Liver (tissue), 8 donors: ENCODE measurements at regions not wholly inside any gene's neighbourhood (a gene's known extent, or its start where the extent isn't known, plus 50 kb on each side); places are given as distances from the start of the nearest gene placed in this dataset.

Source experiments
- DNase-seq: peaks from one replicate; pipeline ENCODE4 v3.0.0-alpha.2; 2017; ENCODE audit warnings: low spot score
- H3K27ac ChIP-seq, 2 donors: one replicate each; pipeline ENCODE4 v1.7.0; 2013; ENCODE audit warnings: inconsistent platforms in 2 of 2, low read length in 2 of 2, control low read depth in 1 of 2, low read depth in 1 of 2, mild to moderate bottlenecking in 1 of 2
- H3K27me3 ChIP-seq, 4 donors: one replicate each; pipeline versions ENCODE4 v1.6.1 to v1.7.0; 2013; ENCODE audit warnings: low read length in 3 of 4, inconsistent platforms in 1 of 4, mild to moderate bottlenecking in 1 of 4, moderate library complexity in 1 of 4; ENCODE audit not compliant: control insufficient read depth in 4 of 4, insufficient read depth in 4 of 4
- H3K36me3 ChIP-seq, 4 donors: one replicate each; pipeline versions ENCODE4 v1.6.1 to v1.7.0; 2013; ENCODE audit warnings: low read length in 3 of 4, mild to moderate bottlenecking in 3 of 4, low read depth in 1 of 4, moderate library complexity in 1 of 4; ENCODE audit not compliant: control insufficient read depth in 4 of 4, insufficient read depth in 3 of 4
- H3K4me1 ChIP-seq, 4 donors: one replicate each; pipeline versions ENCODE4 v1.6.1 to v1.7.0; 2013; ENCODE audit warnings: low read length in 3 of 4, mild to moderate bottlenecking in 3 of 4, moderate library complexity in 1 of 4; ENCODE audit not compliant: control insufficient read depth in 4 of 4, insufficient read depth in 4 of 4
- H3K4me3 ChIP-seq, 3 donors: one replicate each; pipeline versions ENCODE4 v1.6.1 to v1.7.0; 2013; ENCODE audit warnings: low read length in 3 of 3, control low read depth in 1 of 3, low read depth in 1 of 3, mild to moderate bottlenecking in 1 of 3
- H3K9ac ChIP-seq, 2 donors: one replicate each; pipeline ENCODE4 v1.7.0; 2013; ENCODE audit warnings: low read length in 2 of 2, mild to moderate bottlenecking in 2 of 2, moderate library complexity in 2 of 2, control low read depth in 1 of 2, low read depth in 1 of 2
- H3K9me3 ChIP-seq, 4 donors: one replicate each; pipeline versions ENCODE4 v1.6.1 to v1.7.0; 2013; ENCODE audit warnings: low read length in 3 of 4; ENCODE audit not compliant: control insufficient read depth in 4 of 4
- ATF3 ChIP-seq: IDR thresholded peaks from 2 replicates; pipeline ENCODE4 v1.6.1; 2016; ENCODE audit warnings: antibody characterized with exemption
- CTCF ChIP-seq: fragments of 150-350 bp; IDR thresholded peaks from 2 replicates; pipeline ENCODE4 v1.5.1; 2017; ENCODE audit warnings: improper control_type of control experiment, low read depth, low read length; ENCODE audit not compliant: missing input control
- EGR1 ChIP-seq, 2 donors: IDR thresholded peaks; 2 replicates each; pipeline ENCODE4 v1.6.1; 2016 to 2018; ENCODE audit warnings: antibody characterized with exemption in 2 of 2, low read depth in 2 of 2
- FOXA1 ChIP-seq: IDR thresholded peaks from 2 replicates; pipeline ENCODE4 v1.6.1; 2016; ENCODE audit warnings: antibody characterized with exemption
- FOXA2 ChIP-seq: IDR thresholded peaks from 2 replicates; pipeline ENCODE4 v1.6.1; 2016; ENCODE audit warnings: antibody characterized with exemption
- GABPA ChIP-seq, 2 donors: IDR thresholded peaks in 1 of 2; conservative IDR thresholded peaks in 1 of 2; 2 replicates each; pipeline ENCODE4 v1.6.1; 2016; ENCODE audit warnings: antibody characterized with exemption in 2 of 2, mild to moderate bottlenecking in 1 of 2, moderate library complexity in 1 of 2
- HNF4A ChIP-seq, 2 donors: conservative IDR thresholded peaks; 2 replicates each; pipeline ENCODE4 v1.6.1; 2016; ENCODE audit warnings: antibody characterized with exemption in 2 of 2, mild to moderate bottlenecking in 2 of 2
- HNF4G ChIP-seq: IDR thresholded peaks from 2 replicates; pipeline ENCODE4 v1.6.1; 2016; ENCODE audit warnings: antibody characterized with exemption
- JUND ChIP-seq, 2 donors: IDR thresholded peaks; 2 replicates each; pipeline ENCODE4 v1.6.1; 2016; ENCODE audit warnings: antibody characterized with exemption in 2 of 2
- MAX ChIP-seq: IDR thresholded peaks from 2 replicates; pipeline ENCODE4 v1.6.1; 2016; ENCODE audit warnings: antibody characterized with exemption
- NR2F2 ChIP-seq: IDR thresholded peaks from 2 replicates; pipeline ENCODE4 v1.6.1; 2016; ENCODE audit warnings: antibody characterized with exemption
- RAD21 ChIP-seq, 2 donors: IDR thresholded peaks; 2 replicates each; pipeline ENCODE4 v1.6.1; 2016; ENCODE audit warnings: antibody characterized with exemption in 2 of 2, mild to moderate bottlenecking in 2 of 2
- REST ChIP-seq: IDR thresholded peaks from 2 replicates; pipeline ENCODE4 v1.6.1; 2016; ENCODE audit warnings: antibody characterized with exemption, mild to moderate bottlenecking
- RXRA ChIP-seq, 2 donors: IDR thresholded peaks; 2 replicates each; pipeline ENCODE4 v1.6.1; 2017 to 2018; ENCODE audit warnings: antibody characterized with exemption in 2 of 2, mild to moderate bottlenecking in 1 of 2
- SP1 ChIP-seq: IDR thresholded peaks from 2 replicates; pipeline ENCODE4 v1.6.1; 2018; ENCODE audit warnings: antibody characterized with exemption, mild to moderate bottlenecking
- TAF1 ChIP-seq: conservative IDR thresholded peaks from 2 replicates; pipeline ENCODE4 v1.6.1; 2016; ENCODE audit warnings: antibody characterized with exemption, mild to moderate bottlenecking
- YY1 ChIP-seq: IDR thresholded peaks from 2 replicates; pipeline ENCODE4 v1.6.1; 2016; ENCODE audit warnings: antibody characterized with exemption, mild to moderate bottlenecking
- ZBTB33 ChIP-seq: IDR thresholded peaks from 2 replicates; pipeline ENCODE4 v1.6.1; 2016; ENCODE audit warnings: antibody characterized with exemption
- WGBS: extraction: QIAGEN DNeasy Blood & Tissue Kit; methylation state at CpG from one replicate; pipeline ENCODE4 v1.1.7; 2013; 5-methylcytosine and 5-hydroxymethylcytosine counted together
- donor health status: healthy.
- donor health status: healthy.
- donor health status: healthy.
- donor health status: healthy.
- donor health status: healthy.

GRCh38 chr13:77417897-77418296 lies 91.0 kb upstream of the MYCBP2 start (continued):
- no peak for TF ChIP-seq GABPA (IDR thresholded peaks at IDR 0.05 in 1 of 2, conservative IDR thresholded peaks at IDR 0.05 in 1 of 2)

GRCh38 chr13:77416666-77417212 lies 89.8 kb upstream of the MYCBP2 start:
- no peaks in the 10 kb centered on the region for H3K4me1 ChIP-seq
- TF ChIP-seq REST (no peak), GABPA (IDR thresholded peaks at IDR 0.05 in 1 of 2, conservative IDR thresholded peaks at IDR 0.05 in 1 of 2) (no peak), EGR1 (IDR thresholded peaks at IDR 0.05; ENCODE audit: low read depth in 2 of 2) (no peak), CTCF (no peak), HNF4A (conservative IDR thresholded peaks at IDR 0.05) (no peak), YY1 (no peak), RXRA (IDR thresholded peaks at IDR 0.05) (no peak), NR2F2 (no peak), TAF1 (no peak), FOXA1 (no peak), SP1 (no peak), RAD21 (IDR thresholded peaks at IDR 0.05) (no peak), HNF4G (no peak), ZBTB33 (no peak), JUND (IDR thresholded peaks at IDR 0.05) (no peak), FOXA2 (no peak), MAX (no peak), ATF3 (no peak)
- no peaks in the 10 kb centered on the region for H3K9me3 ChIP-seq
- H3K27me3 ChIP-seq = no peaks in the 10 kb centered on the region
- no peak overlapping the region for H3K4me3 ChIP-seq
- no peaks in the 10 kb centered on the region for H3K36me3 ChIP-seq
- WGBS = 76% methylated on average over 6 of the region's 6 CpGs
- no peak overlapping the region for H3K27ac ChIP-seq
- H3K9ac ChIP-seq = no peak overlapping the region
- DNase-seq = no peak
